AG04449 (cell line): ENCODE measurements at regions not wholly inside any gene's neighbourhood (a gene's known extent, or its start where the extent isn't known, plus 50 kb on each side); places are given as distances from the start of the nearest gene placed in this dataset.

Source experiments
- CTCF ChIA-PET: fragments of 350-600 bp; formaldehyde crosslinking; extraction: SDS; loops from one replicate; lab custom pipeline; 2021; ENCODE audit warnings: antibody characterized with exemption; lab: Yijun Ruan, JAX
- POLR2A ChIA-PET: fragments of 400-600, 350-600 bp; formaldehyde crosslinking; extraction: SDS; loops from one replicate; lab custom pipeline; 2020; ENCODE audit warnings: antibody characterized with exemption, inconsistent platforms; lab: Yijun Ruan, JAX
- DNase-seq: peaks from one replicate; pipeline ENCODE4 v3.0.0-alpha.2; 2010; ENCODE audit warnings: low read depth, low spot score
- H3K4me3 ChIP-seq: 2 replicates; pipeline ENCODE4 v1.5.1; 2011; ENCODE audit warnings: low read depth, mild to moderate bottlenecking, control low read depth, low read length
- TF ChIP-seq, protein P1 (sequence below): IDR thresholded peaks from one replicate; pipeline ENCODE4 v1.5.1; 2011; ENCODE audit warnings: mild to moderate bottlenecking, moderate library complexity, low read length, control low read depth, inconsistent platforms; ENCODE audit not compliant: insufficient read depth; ENCODE audit errors: missing control alignments

DNA sequence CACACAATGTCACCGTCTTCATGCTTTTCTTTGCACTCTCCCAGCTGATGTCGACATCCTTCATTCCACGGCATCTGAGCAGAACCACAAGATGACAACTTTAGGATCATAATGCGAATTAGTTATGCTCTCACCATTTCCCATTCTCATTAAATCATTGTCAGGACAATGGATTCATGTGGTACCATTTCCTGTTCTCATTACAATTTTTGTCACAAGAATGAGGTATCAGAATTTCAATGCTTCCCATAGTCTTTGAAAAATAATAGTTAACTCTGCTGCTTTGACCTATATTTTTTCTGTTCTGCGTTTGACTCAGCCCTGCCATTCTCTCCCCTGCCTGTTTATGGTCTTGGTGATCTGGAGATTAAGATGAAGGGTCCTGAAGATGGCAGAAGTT, 175.7 kb upstream of the MDFIC2 start:
- POLR2A ChIA-PET, result no interaction called here
- CTCF ChIA-PET, result no interaction called here
- H3K4me3 ChIP-seq, result no peak overlapping the region
- TF ChIP-seq, protein P1, sequence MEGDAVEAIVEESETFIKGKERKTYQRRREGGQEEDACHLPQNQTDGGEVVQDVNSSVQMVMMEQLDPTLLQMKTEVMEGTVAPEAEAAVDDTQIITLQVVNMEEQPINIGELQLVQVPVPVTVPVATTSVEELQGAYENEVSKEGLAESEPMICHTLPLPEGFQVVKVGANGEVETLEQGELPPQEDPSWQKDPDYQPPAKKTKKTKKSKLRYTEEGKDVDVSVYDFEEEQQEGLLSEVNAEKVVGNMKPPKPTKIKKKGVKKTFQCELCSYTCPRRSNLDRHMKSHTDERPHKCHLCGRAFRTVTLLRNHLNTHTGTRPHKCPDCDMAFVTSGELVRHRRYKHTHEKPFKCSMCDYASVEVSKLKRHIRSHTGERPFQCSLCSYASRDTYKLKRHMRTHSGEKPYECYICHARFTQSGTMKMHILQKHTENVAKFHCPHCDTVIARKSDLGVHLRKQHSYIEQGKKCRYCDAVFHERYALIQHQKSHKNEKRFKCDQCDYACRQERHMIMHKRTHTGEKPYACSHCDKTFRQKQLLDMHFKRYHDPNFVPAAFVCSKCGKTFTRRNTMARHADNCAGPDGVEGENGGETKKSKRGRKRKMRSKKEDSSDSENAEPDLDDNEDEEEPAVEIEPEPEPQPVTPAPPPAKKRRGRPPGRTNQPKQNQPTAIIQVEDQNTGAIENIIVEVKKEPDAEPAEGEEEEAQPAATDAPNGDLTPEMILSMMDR, result no peak
- DNase-seq, result no peak

DNA sequence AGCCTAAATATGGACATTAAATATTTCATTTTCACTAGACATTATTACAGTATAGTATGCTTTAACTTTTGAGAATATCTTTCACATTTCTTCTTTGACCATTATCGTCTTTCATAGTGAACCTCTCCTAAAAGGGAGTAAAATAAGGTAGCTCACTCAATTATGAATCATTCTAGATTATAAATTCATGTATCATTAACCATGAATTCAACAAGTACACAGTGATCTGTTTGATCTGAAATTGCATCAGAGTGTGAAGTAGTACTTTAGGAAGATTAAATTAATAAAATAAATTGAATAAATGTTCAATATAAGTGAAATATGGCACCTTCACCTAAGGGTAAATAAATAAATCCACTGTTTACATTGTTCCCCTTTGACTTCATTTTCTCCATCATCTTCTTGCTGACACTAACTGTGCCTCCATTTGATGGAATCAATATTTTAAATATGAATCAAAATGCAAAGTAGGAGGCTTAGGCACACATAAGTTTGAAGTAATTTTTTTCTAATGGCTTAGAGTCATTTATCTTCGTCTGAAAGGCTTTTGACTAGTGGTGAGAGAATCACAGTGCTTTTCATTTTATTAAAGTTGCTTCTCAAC, 174.1 kb upstream of the MDFIC2 start:
- no peak for DNase-seq
- POLR2A ChIA-PET, result no interaction called here

DNA sequence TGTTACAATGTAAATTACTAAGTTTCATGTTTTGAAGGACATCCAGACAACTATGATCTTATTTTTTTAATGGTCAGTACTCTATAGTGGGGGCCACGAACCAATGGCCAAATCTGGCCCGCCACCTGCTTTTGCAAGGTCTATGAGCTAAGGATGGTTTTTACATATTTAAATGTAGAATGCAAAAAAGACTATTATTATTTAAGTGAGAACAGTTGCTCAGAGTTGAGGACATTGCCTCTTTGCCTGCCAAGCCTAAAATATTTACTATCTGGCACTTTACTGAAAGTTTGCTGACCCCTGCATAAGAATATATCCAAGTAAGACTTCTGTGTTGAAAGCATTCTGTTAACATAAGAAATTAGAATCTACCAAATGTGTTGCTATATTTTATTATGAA, 163.7 kb upstream of the MDFIC2 start:
- DNase-seq, result no peak
- TF ChIP-seq, protein P1, result no peak
- H3K4me3 ChIP-seq, result no peak overlapping the region
- ChIA-PET CTCF (no interaction called here), POLR2A (no interaction called here)

More for the DNA sequence above, 174.1 kb upstream of the MDFIC2 start:
- H3K4me3 ChIP-seq, result no peak overlapping the region
- CTCF ChIA-PET, result no interaction called here
- TF ChIP-seq, protein P1, result no peak

DNA sequence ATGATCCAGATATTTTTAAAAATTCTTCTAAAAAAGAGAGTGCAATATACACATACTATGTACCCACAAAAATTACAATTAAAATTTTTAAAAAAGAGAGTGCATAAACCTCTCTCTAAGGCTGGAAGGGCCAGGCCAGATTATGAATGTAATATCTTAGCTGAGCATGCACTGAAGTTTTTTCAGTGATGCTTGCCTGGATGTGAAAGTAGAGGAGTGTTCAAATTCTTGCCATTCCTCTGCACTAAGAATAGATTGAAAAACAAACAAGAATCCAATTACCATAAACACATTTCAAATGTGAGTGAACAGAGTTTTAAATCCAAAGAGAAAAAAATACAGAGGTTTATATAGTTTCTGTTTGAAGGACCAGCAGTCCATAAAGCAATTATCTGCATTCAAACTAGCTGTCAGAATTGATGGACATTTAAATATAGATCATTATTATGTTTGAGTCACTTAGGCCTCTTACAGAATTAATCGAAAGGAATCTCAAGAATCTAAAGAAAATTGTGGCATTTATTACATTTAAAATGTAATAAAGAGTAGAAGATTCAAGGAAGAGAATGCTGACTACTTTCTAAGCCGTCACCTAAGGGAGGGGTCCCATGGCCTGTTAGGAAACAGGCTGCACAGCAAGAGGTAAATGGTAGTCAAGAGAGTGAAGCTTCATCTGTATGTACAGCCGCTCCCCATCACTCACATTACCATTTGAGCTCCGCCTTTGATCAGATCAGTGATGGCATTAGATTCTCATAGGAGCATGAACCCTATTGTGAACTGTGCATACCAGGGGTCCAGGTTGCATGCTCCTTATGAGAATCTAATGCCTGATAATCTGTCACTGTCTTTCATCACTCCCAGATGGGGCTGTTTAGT, 159.3 kb upstream of the MDFIC2 start:
- H3K4me3 ChIP-seq, result no peak overlapping the region
- ChIA-PET CTCF (no interaction called here), POLR2A (no interaction called here)
- DNase-seq, result peak; percentile 14
- TF ChIP-seq, protein P1, result no peak

DNA sequence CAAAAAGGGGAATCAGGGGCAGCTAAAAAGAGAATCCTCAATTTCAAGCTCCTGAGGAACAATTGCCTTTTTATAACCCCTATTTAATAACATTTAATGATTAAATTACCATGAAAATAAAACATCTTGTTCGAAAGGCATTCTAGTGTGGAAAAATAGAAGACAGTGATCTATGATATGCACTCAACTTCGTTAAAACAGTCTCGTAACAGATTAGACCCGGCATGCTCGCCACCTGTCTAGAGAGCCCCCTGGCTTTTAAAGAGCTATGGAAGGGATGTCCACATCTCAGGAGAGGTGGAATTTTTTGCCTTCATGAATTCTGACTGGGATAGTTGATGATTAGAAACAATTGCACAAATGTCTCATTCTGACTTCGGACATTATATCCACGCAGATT, 153.7 kb upstream of the MDFIC2 start:
- ChIA-PET POLR2A (no interaction called here), CTCF (no interaction called here)
- no peak overlapping the region for H3K4me3 ChIP-seq
- no peak for DNase-seq
- TF ChIP-seq, protein P1, result no peak

DNA sequence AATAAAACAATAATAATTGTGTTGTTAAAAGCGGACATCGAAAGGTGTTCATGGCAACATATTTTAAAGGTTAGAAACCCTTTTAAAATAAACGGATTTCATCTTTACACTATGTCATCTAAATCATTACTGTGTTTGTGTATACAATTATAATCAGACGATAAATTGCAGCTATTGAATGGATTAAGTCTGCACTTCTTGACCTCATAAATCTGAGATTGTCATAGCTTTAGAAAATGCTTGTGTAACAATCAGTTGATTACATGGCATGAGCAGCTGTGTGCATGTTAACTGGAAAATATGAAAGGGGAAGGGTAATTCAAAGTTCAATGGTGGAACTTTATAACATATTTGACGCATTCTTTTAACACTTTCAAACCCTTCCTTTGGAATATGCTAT, 152.4 kb upstream of the MDFIC2 start:
- CTCF ChIA-PET, result no interaction called here
- no peak for DNase-seq
- POLR2A ChIA-PET, result no interaction called here
- TF ChIP-seq, protein P1, result no peak
- no peak overlapping the region for H3K4me3 ChIP-seq
